Upper lobe of left lung (tissue), 6 donors: ENCODE measurements at regions not wholly inside any gene's neighbourhood (a gene's known extent, or its start where the extent isn't known, plus 50 kb on each side); places are given as distances from the start of the nearest gene placed in this dataset.
"Not testable (repeated sequence)": the region's sequence is repeated elsewhere in the genome, so short reads cannot be mapped to it uniquely, and the experiment has no call there.

Experiments
- ATAC-seq, 2 donors: fragments of 200-7000 bp; cut with Tn5 transposase; one replicate each; pipeline ENCODE4 v1.9.1; 2022; ENCODE audit warnings: mild to moderate bottlenecking in 2 of 2, moderate library complexity in 2 of 2; ENCODE audit not compliant: low FRiP score in 2 of 2
- DNase-seq, 2 donors: peaks; one replicate each; pipeline ENCODE4 v3.0.0-alpha.2; 2019 to 2020
- H3K27ac ChIP-seq, 4 donors: fragments of 200-600 bp; sonication (generic); one replicate each; pipeline ENCODE4 v1.5.1; 2016 to 2019
- H3K27me3 ChIP-seq, 4 donors: fragments of 200-600 bp; sonication (generic); one replicate each; pipeline ENCODE4 v1.5.1; 2017 to 2019
- H3K36me3 ChIP-seq, 4 donors: fragments of 200-600 bp; sonication (generic); one replicate each; pipeline ENCODE4 v1.5.1; 2016 to 2019
- H3K4me1 ChIP-seq, 4 donors: fragments of 200-600 bp; sonication (generic); one replicate each; pipeline ENCODE4 v1.5.1; 2018 to 2019
- H3K4me3 ChIP-seq, 4 donors: fragments of 200-600 bp; sonication (generic); one replicate each; pipeline ENCODE4 v1.5.1; 2017 to 2019; ENCODE audit warnings: mild to moderate bottlenecking in 2 of 4, moderate library complexity in 1 of 4
- H3K9me3 ChIP-seq, 4 donors: fragments of 200-600 bp; sonication (generic); one replicate each; pipeline ENCODE4 v1.5.1; 2018 to 2019
- EP300 ChIP-seq, 4 donors: sonication (generic); formaldehyde crosslinking; IDR thresholded peaks; one replicate each; pipeline ENCODE4 v1.5.1; 2017; ENCODE audit warnings: antibody characterized with exemption in 4 of 4, control low read depth in 2 of 4
- POLR2A ChIP-seq, 4 donors: fragments of 450-650 bp; IDR thresholded peaks; one replicate each; pipeline ENCODE4 v1.5.1; 2016 to 2017; ENCODE audit warnings: antibody characterized with exemption in 4 of 4, mild to moderate bottlenecking in 2 of 4
- POLR2AphosphoS5 ChIP-seq, 2 donors: sonication (generic); formaldehyde crosslinking; IDR thresholded peaks; one replicate each; pipeline ENCODE4 v1.5.1; 2017; ENCODE audit warnings: antibody characterized with exemption in 2 of 2
- WGBS, 2 donors: methylation state at CpG; one replicate each; pipeline ENCODE4 v1.1.5; 2017 to 2018; 5-methylcytosine and 5-hydroxymethylcytosine counted together
- TF ChIP-seq, protein P1 (sequence below), 6 experiments: fragments of 450-650 bp in 4 of 6; fragments of 200-600 bp in 2 of 6; sonication (generic) in 2 of 6; IDR thresholded peaks; one replicate each; pipeline ENCODE4 v1.5.1; 2016 to 2019; ENCODE audit warnings: antibody characterized with exemption in 6 of 6
- donor health status: DM: no; HTN: no; CAD: no; lungs with moderate emphysema.
- donor health status: DM: no; HTN: yes; CAD: no; lungs with severe emphysema.

DNA sequence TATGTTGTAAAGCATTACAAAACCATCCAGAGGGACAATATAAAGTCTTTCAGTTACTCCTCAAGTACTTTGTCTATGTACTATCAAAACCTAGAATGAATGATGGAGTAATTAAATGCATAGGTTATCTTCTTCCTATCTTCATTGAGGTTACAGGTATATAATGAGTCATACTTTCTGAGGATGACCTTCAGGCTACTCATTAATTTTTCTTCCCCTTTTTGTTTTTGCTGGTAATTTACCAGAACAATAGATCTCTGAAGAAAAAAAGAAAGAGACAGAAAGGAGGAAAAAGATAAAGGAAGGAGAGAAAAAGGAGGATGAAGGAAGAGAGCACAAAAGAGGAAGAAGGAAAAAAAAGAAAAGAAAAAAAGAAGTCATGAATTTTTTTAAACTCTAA is 398.4 kb downstream of the TBC1D32 start:
- no peaks in the 10 kb centered on the region for H3K4me1 ChIP-seq
- no peak overlapping the region for H3K27ac ChIP-seq
- no peaks in the 10 kb centered on the region for H3K9me3 ChIP-seq
- no peak for DNase-seq
- H3K36me3 ChIP-seq: no peaks in the 10 kb centered on the region
- TF ChIP-seq, protein P1, sequence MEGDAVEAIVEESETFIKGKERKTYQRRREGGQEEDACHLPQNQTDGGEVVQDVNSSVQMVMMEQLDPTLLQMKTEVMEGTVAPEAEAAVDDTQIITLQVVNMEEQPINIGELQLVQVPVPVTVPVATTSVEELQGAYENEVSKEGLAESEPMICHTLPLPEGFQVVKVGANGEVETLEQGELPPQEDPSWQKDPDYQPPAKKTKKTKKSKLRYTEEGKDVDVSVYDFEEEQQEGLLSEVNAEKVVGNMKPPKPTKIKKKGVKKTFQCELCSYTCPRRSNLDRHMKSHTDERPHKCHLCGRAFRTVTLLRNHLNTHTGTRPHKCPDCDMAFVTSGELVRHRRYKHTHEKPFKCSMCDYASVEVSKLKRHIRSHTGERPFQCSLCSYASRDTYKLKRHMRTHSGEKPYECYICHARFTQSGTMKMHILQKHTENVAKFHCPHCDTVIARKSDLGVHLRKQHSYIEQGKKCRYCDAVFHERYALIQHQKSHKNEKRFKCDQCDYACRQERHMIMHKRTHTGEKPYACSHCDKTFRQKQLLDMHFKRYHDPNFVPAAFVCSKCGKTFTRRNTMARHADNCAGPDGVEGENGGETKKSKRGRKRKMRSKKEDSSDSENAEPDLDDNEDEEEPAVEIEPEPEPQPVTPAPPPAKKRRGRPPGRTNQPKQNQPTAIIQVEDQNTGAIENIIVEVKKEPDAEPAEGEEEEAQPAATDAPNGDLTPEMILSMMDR (IDR thresholded peaks at IDR 0.05): no peak
- TF ChIP-seq EP300 (IDR thresholded peaks at IDR 0.05) (no peak), POLR2AphosphoS5 (IDR thresholded peaks at IDR 0.05) (no peak), POLR2A (IDR thresholded peaks at IDR 0.05) (no peak)
- H3K27me3 ChIP-seq: no peaks in the 10 kb centered on the region
- ATAC-seq: no peak
- no peak overlapping the region for H3K4me3 ChIP-seq

DNA sequence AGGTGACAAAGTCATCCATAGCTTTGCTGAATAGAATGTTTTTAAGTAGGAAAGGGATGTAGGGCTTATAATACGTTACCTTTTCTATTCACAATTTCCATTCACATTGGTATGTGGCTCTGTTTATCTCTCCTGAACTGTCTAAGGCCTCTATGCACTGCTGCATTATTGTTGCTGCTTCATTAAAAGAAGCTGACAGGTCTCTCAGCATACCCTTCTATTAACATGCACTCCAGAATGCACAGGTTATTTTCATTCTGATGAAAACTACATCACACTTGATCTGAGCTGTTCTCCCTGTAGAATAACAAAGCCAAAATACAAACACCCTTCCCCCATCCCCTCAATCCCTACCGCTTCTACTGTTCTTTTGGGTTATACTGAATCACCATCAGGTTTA is 399.3 kb downstream of the TBC1D32 start:
- 77 to 79% methylated on average over 2 of the region's 2 CpGs for WGBS, 2 donors
- no peak for DNase-seq
- no peaks in the 10 kb centered on the region for H3K27me3 ChIP-seq

DNA sequence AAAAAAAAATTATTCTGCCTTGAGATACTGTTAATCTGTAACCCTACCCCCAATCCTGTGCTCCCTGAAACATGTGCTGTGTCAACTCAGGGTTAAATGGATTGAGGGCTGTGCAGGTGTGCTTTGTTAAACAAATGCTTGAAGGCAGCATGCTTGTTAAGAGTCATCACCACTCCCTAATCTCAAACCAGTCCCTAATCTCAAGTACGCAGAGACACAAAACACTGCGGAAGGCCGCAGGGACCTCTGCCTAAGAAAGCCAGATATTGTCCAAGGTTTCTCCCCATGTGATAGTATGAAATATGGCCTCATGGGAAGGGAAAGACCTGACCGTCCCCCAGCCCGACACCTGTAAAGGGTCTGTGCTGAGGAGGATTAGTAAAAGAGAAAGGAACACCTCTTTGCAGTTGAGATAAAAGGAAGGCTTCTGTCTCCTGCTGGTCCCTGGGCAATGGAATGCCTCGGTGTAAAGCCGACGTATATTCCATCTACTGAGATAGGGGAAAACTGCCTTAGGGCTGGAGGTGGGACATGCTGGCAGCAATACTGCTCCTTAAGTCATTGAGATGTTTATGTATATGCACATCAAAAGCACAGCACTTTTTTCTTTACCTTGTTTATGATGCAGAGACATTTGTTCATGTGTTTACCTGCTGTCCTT is 402.6 kb downstream of the TBC1D32 start:
- not testable (repeated sequence) for ATAC-seq

More for the DNA sequence above, 399.3 kb downstream of the TBC1D32 start:
- no peak for ATAC-seq
- no peaks in the 10 kb centered on the region for H3K9me3 ChIP-seq
- no peak overlapping the region for H3K27ac ChIP-seq
- H3K36me3 ChIP-seq: no peaks in the 10 kb centered on the region
- TF ChIP-seq POLR2A (IDR thresholded peaks at IDR 0.05) (no peak), EP300 (IDR thresholded peaks at IDR 0.05) (no peak), POLR2AphosphoS5 (IDR thresholded peaks at IDR 0.05) (no peak)
- TF ChIP-seq, protein P1 (IDR thresholded peaks at IDR 0.05): no peak
- no peaks in the 10 kb centered on the region for H3K4me1 ChIP-seq
- no peak overlapping the region for H3K4me3 ChIP-seq

DNA sequence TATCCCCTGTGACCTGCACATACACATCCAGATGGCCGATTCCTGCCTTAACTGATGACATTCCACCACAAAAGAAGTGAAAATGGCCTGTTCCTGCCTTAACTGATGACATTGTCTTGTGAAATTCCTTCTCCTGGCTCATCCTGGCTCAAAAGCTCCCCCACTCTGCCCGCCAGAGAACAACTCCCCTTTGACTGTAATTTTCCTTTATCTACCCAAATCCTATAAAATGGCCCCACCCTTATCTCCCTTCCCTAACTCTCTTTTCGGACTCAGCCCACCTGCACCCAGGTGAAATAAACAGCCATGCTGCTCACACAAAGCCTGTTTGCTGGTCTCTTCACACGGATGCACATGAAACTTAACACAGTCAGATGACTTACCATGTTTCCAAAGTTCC is 403.8 kb downstream of the TBC1D32 start:
- H3K4me3 ChIP-seq, H3K9me3 ChIP-seq, H3K27me3 ChIP-seq, ATAC-seq, DNase-seq, H3K27ac ChIP-seq, H3K36me3 ChIP-seq, H3K4me1 ChIP-seq: not testable (repeated sequence)
- WGBS, 2 donors: 74 to 85% methylated on average over 4 of the region's 4 CpGs

More for the DNA sequence above, 402.6 kb downstream of the TBC1D32 start:
- not testable (repeated sequence) for H3K36me3 ChIP-seq, H3K27me3 ChIP-seq, H3K9me3 ChIP-seq, H3K4me1 ChIP-seq, H3K27ac ChIP-seq, H3K4me3 ChIP-seq, DNase-seq
- 60 to 66% methylated on average over 8 of the region's 8 CpGs for WGBS, 2 donors

DNA sequence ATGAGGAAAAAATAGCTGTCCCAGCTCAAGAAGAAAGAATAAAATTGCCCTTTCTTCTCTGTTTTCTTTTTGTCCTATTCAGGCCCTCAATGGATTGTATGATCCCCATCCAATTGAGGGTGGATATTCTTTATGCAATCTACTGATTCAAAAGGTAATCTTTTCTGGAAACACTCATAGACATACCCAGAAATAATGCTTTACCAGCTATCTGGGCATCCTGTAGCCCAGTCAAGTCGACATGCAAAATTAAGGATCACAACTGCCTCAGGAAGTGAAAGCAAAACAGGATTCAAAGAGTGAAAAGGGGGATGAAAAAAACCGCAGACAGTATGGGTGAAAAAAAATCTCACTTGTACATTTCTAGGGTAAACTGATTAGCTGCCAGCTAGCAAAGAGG is 410.1 kb downstream of the TBC1D32 start:
- Histone ChIP-seq H3K36me3 (no peaks in the 10 kb centered on the region), H3K27me3 (no peaks in the 10 kb centered on the region), H3K27ac (no peak overlapping the region), H3K4me1 (no peaks in the 10 kb centered on the region), H3K4me3 (no peak overlapping the region), H3K9me3 (no peaks in the 10 kb centered on the region)
- no peak for TF ChIP-seq EP300 (IDR thresholded peaks at IDR 0.05)
- no peak for TF ChIP-seq POLR2AphosphoS5 (IDR thresholded peaks at IDR 0.05)
- TF ChIP-seq, protein P1 (IDR thresholded peaks at IDR 0.05): no peak
- TF ChIP-seq POLR2A (IDR thresholded peaks at IDR 0.05): no peak
- ATAC-seq (no peak), DNase-seq (no peak)
- WGBS, 2 donors: 72 to 81% methylated on average over 2 of the region's 2 CpGs

DNA sequence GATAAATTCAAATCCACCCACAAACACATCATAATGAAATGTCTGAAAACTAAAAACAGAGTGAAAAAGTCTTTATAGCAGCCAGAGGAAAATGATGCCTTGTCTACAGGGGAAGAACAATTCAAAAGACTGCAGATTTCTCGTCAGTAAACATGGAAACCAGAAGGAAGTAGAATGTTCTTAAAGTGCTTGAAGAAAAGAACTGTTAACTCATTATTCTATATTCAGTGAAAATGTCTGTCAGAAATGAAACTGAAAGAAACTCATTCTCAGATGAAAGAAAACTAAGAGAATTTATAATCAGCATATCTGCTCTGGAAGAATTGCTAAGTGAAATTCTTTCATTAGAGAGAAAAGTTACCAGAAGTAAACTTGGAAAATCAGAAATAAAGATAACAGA is 416.1 kb downstream of the TBC1D32 start:
- no peaks in the 10 kb centered on the region for H3K36me3 ChIP-seq
- 0 to 59% methylated on average over 1 of the region's 1 CpG for WGBS, 2 donors
- no peaks in the 10 kb centered on the region for H3K9me3 ChIP-seq
- DNase-seq (no peak), ATAC-seq (no peak)
- H3K4me3 ChIP-seq: no peak overlapping the region
- H3K27ac ChIP-seq: no peak overlapping the region
- TF ChIP-seq POLR2AphosphoS5 (IDR thresholded peaks at IDR 0.05) (no peak), POLR2A (IDR thresholded peaks at IDR 0.05) (no peak), EP300 (IDR thresholded peaks at IDR 0.05) (no peak)
- TF ChIP-seq, protein P1 (IDR thresholded peaks at IDR 0.05): no peak
- no peaks in the 10 kb centered on the region for H3K27me3 ChIP-seq
- H3K4me1 ChIP-seq: no peaks in the 10 kb centered on the region
